ENCODE measurements at regions not wholly inside any gene's neighbourhood (a gene's known extent, or its start where the extent isn't known, plus 50 kb on each side); places are given as distances from the start of the nearest gene placed in this dataset.

GRCh38 chr5:77869116-77869798 is 93.1 kb upstream of the TBCA start:
- TF ChIP-seq CTCF (IDR thresholded peaks at IDR 0.05) (no peak), POLR2A (IDR thresholded peaks at IDR 0.05) (no peak)

Data from sigmoid colon (tissue), 3 donors.